GM23248 (cell line): ENCODE measurements at regions not wholly inside any gene's neighbourhood (a gene's known extent, or its start where the extent isn't known, plus 50 kb on each side); places are given as distances from the start of the nearest gene placed in this dataset.

Experiments
- DNase-seq: peaks from one replicate; pipeline ENCODE4 v3.0.0-alpha.2; 2015
- H2AFZ ChIP-seq: fragments of 200-600 bp; sonication (generic); 2 replicates; pipeline ENCODE4 v1.6.1; 2016; ENCODE audit warnings: antibody characterized with exemption
- H3F3A ChIP-seq: fragments of 200-600 bp; sonication (generic); 2 replicates; pipeline ENCODE4 v1.6.1; 2016; ENCODE audit warnings: mild to moderate bottlenecking, antibody characterized with exemption, mixed run types; ENCODE audit not compliant: insufficient read depth
- H3K27ac ChIP-seq: fragments of 200-600 bp; sonication (generic); 2 replicates; pipeline ENCODE4 v1.5.1; 2016; ENCODE audit warnings: mild to moderate bottlenecking
- H3K27me3 ChIP-seq: fragments of 200-600 bp; sonication (generic); replicated peaks from 2 replicates; pipeline ENCODE4 v1.6.1; 2016; ENCODE audit warnings: mild to moderate bottlenecking; ENCODE audit not compliant: insufficient read depth
- H3K36me3 ChIP-seq: fragments of 200-600 bp; sonication (generic); 2 replicates; pipeline ENCODE4 v1.6.1; 2016; ENCODE audit warnings: low read depth, mild to moderate bottlenecking
- H3K4me1 ChIP-seq: fragments of 200-600 bp; sonication (generic); 2 replicates; pipeline ENCODE4 v1.6.1; 2016; ENCODE audit warnings: mild to moderate bottlenecking; ENCODE audit not compliant: insufficient read depth
- H3K4me2 ChIP-seq: fragments of 200-600 bp; sonication (generic); one replicate; pipeline ENCODE4 v1.6.1; 2016; ENCODE audit warnings: mild to moderate bottlenecking; ENCODE audit not compliant: unreplicated experiment
- H3K4me3 ChIP-seq: fragments of 200-600 bp; sonication (generic); 2 replicates; pipeline ENCODE4 v1.5.1; 2016; ENCODE audit warnings: mild to moderate bottlenecking
- H3K79me2 ChIP-seq: fragments of 200-600 bp; sonication (generic); 2 replicates; pipeline ENCODE4 v1.6.1; 2016; ENCODE audit warnings: mild to moderate bottlenecking; ENCODE audit not compliant: insufficient read depth
- H3K9ac ChIP-seq: fragments of 200-600 bp; sonication (generic); 2 replicates; pipeline ENCODE4 v1.6.1; 2016; ENCODE audit warnings: mild to moderate bottlenecking
- H3K9me2 ChIP-seq: fragments of 200-600 bp; sonication (generic); 2 replicates; pipeline ENCODE4 v1.6.1; 2016; ENCODE audit warnings: mixed run types, mild to moderate bottlenecking, moderate library complexity; ENCODE audit not compliant: insufficient read depth
- H3K9me3 ChIP-seq: fragments of 200-600 bp; sonication (generic); one replicate; pipeline ENCODE4 v1.6.1; 2017; ENCODE audit warnings: low read depth
- H4K20me1 ChIP-seq: fragments of 200-600 bp; sonication (generic); 2 replicates; pipeline ENCODE4 v1.6.0; 2016; ENCODE audit not compliant: insufficient read depth
- EZH2 ChIP-seq: fragments of 200-600 bp; sonication (generic); IDR thresholded peaks from 2 replicates; pipeline ENCODE4 v1.6.1; 2018; ENCODE audit warnings: antibody characterized with exemption, mild to moderate bottlenecking; ENCODE audit not compliant: insufficient read depth, poor library complexity, severe bottlenecking
- EZH2phosphoT487 ChIP-seq: fragments of 200-600 bp; sonication (generic); IDR thresholded peaks from 2 replicates; pipeline ENCODE4 v1.6.1; 2018; ENCODE audit warnings: antibody characterized with exemption, moderate library complexity, mild to moderate bottlenecking, low read depth; ENCODE audit not compliant: insufficient read depth
- WGBS, 2 experiments: methylation state at CpG; one replicate each; pipeline ENCODE4 v1.1.6; 2015 to 2017; ENCODE audit warnings: low lambda C conversion rate in 2 of 2, low coverage in 1 of 2; ENCODE audit errors: missing lambda C conversion rate in 2 of 2; 5-methylcytosine and 5-hydroxymethylcytosine counted together
- in situ Hi-C: fragments of 300-500 bp; cut with MboI; formaldehyde crosslinking; loops from 2 replicates; pipeline ENCODE4 v1.15.0; 2020

GRCh38 chr11:19566583-19567379 is 145.9 kb upstream of the NAV2 start:
- Histone ChIP-seq H3K27ac (no peak overlapping the region), H3K9me3 (no peaks in the 10 kb centered on the region), H3K79me2 (no peaks in the 10 kb centered on the region), H3F3A (no peaks in the 10 kb centered on the region), H3K4me1 (peaks cover 7% of the 10 kb centered on the region; the same call in 1 of the 2 replicates), H3K9ac (no peak overlapping the region), H3K4me2 (no peak overlapping the region), H4K20me1 (no peaks in the 10 kb centered on the region), H3K9me2 (no peaks in the 10 kb centered on the region), H3K27me3 (no peaks in the 10 kb centered on the region), H2AFZ (no peak overlapping the region), H3K36me3 (no peaks in the 10 kb centered on the region), H3K4me3 (no peak overlapping the region)
- WGBS, 2 experiments, result 92 to 96% methylated on average over 5 of the region's 5 CpGs
- no peak for DNase-seq
- TF ChIP-seq EZH2phosphoT487, result no peak
- no peak for TF ChIP-seq EZH2
- in situ Hi-C loops, result loop anchor here (5.0 kb wide), 1 partner anchor 171 kb away; no protein-coding TSS in a partner anchor

- Histone ChIP-seq H3F3A (no peaks in the 10 kb centered on the region), H3K9me2 (no peaks in the 10 kb centered on the region), H2AFZ (no peak overlapping the region), H4K20me1 (no peaks in the 10 kb centered on the region), H3K27me3 (no peaks in the 10 kb centered on the region), H3K27ac (no peak overlapping the region), H3K9me3 (no peaks in the 10 kb centered on the region), H3K36me3 (no peaks in the 10 kb centered on the region), H3K9ac (no peak overlapping the region), H3K4me3 (no peak overlapping the region), H3K79me2 (no peaks in the 10 kb centered on the region), H3K4me1 (peaks cover 7% of the 10 kb centered on the region; the same call in 1 of the 2 replicates), H3K4me2 (no peak overlapping the region)
- 97 to 98% methylated on average over 7 of the region's 7 CpGs for WGBS, 2 experiments
- in situ Hi-C loops, result loop anchor here (5.0 kb wide), 1 partner anchor 172 kb away; no protein-coding TSS in a partner anchor
- DNase-seq, result no peak
- TF ChIP-seq EZH2, result no peak
- no peak for TF ChIP-seq EZH2phosphoT487
Observed at GRCh38 chr11:19565639-19566038, 147.0 kb upstream of the NAV2 start.

- in situ Hi-C loops, result loop anchor here (5.0 kb wide), 1 partner anchor 345 kb away; no protein-coding TSS in a partner anchor
- no peaks in the 10 kb centered on the region for H3F3A ChIP-seq
- no peak overlapping the region for H3K9ac ChIP-seq
- no peaks in the 10 kb centered on the region for H4K20me1 ChIP-seq
- WGBS, 2 experiments, result 96 to 98% methylated on average over 4 of the region's 4 CpGs
- TF ChIP-seq EZH2 (no peak), EZH2phosphoT487 (no peak)
- H3K27me3 ChIP-seq, result no peaks in the 10 kb centered on the region
- no peaks in the 10 kb centered on the region for H3K79me2 ChIP-seq
- no peak overlapping the region for H3K4me2 ChIP-seq
- H3K9me2 ChIP-seq, result no peaks in the 10 kb centered on the region
- peaks cover 7% of the 10 kb centered on the region; the same call in 1 of the 2 replicates for H3K4me1 ChIP-seq
- H3K9me3 ChIP-seq, result no peaks in the 10 kb centered on the region
- no peak overlapping the region for H3K27ac ChIP-seq
- no peak for DNase-seq
- no peak overlapping the region for H3K4me3 ChIP-seq
- H3K36me3 ChIP-seq, result no peaks in the 10 kb centered on the region
- H2AFZ ChIP-seq, result no peak overlapping the region
Observed at GRCh38 chr11:19562156-19562555, 150.5 kb upstream of the NAV2 start.

- H3K4me2 ChIP-seq, result no peak overlapping the region
- no peaks in the 10 kb centered on the region for H4K20me1 ChIP-seq
- TF ChIP-seq EZH2phosphoT487, result no peak
- TF ChIP-seq EZH2, result no peak
- no peaks in the 10 kb centered on the region for H3K9me2 ChIP-seq
- no peak for DNase-seq
- H3K79me2 ChIP-seq, result no peaks in the 10 kb centered on the region
- H3K4me3 ChIP-seq, result no peak overlapping the region
- 0 out of 2 replicates have a peak, but pooled peaks cover 2% of the 10 kb centered on the region for H3F3A ChIP-seq
- in situ Hi-C loops, result loop anchor here (5.0 kb wide), 1 partner anchor 346 kb away; no protein-coding TSS in a partner anchor
- no peaks in the 10 kb centered on the region for H3K9me3 ChIP-seq
- H3K27me3 ChIP-seq, result no peaks in the 10 kb centered on the region
- H3K36me3 ChIP-seq, result no peaks in the 10 kb centered on the region
- peaks cover 7% of the 10 kb centered on the region; the same call in 1 of the 2 replicates for H3K4me1 ChIP-seq
- no peak overlapping the region for H2AFZ ChIP-seq
- 93 to 95% methylated on average over 8 of the region's 8 CpGs for WGBS, 2 experiments
- no peak overlapping the region for H3K27ac ChIP-seq
- H3K9ac ChIP-seq, result no peak overlapping the region
Observed at GRCh38 chr11:19561011-19561410, 151.6 kb upstream of the NAV2 start.
